ENCODE measurements at regions not wholly inside any gene's neighbourhood (a gene's known extent, or its start where the extent isn't known, plus 50 kb on each side); places are given as distances from the start of the nearest gene placed in this dataset.

DNA sequence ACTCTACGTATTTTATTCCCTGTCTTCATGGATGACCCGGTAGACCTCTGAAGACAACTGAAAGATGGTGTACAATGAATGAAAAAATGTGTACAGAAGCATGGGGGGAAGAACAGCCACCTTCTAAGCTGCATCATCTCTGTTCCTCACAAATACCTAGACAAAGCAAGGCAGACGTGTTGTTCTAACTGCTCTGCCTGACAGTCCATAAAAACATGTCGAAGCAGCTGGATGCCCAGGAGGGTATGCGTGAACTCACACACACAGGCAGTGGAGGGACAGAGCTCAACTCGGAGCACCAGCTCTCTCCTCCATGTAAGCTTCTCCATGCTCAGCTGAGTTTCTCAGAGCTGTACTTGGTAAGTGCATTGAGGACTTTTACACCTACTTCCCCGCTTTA is 327.4 kb downstream of the CTTN start:
- TF ChIP-seq, protein P1, sequence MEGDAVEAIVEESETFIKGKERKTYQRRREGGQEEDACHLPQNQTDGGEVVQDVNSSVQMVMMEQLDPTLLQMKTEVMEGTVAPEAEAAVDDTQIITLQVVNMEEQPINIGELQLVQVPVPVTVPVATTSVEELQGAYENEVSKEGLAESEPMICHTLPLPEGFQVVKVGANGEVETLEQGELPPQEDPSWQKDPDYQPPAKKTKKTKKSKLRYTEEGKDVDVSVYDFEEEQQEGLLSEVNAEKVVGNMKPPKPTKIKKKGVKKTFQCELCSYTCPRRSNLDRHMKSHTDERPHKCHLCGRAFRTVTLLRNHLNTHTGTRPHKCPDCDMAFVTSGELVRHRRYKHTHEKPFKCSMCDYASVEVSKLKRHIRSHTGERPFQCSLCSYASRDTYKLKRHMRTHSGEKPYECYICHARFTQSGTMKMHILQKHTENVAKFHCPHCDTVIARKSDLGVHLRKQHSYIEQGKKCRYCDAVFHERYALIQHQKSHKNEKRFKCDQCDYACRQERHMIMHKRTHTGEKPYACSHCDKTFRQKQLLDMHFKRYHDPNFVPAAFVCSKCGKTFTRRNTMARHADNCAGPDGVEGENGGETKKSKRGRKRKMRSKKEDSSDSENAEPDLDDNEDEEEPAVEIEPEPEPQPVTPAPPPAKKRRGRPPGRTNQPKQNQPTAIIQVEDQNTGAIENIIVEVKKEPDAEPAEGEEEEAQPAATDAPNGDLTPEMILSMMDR (IDR thresholded peaks at IDR 0.05) = no peak
- no peak for TF ChIP-seq ZFX (IDR thresholded peaks at IDR 0.05; ENCODE audit: borderline replicate concordance)
